ENCODE measurements at regions not wholly inside any gene's neighbourhood (a gene's known extent, or its start where the extent isn't known, plus 50 kb on each side); places are given as distances from the start of the nearest gene placed in this dataset.
"Not testable (repeated sequence)": the region's sequence is repeated elsewhere in the genome, so short reads cannot be mapped to it uniquely, and the experiment has no call there.

DNA sequence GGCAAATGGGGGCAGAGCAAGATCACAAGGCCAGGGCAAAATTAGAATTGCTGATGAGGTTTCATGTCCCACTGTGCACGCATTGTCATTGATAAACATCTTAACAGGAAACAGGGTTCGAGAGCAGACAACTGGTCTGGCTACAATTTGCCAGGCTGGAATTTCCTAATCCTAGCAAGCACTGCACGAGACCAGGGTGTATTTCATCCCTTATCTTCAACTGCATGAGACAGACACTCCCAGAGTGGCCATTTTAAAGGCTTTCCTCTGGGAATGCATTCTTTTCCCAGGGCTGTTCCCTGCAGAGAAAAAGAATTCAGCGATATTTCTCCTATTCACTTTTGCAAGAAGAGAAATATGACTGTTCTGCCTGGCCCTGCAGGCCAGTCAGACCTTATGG is 75.8 kb upstream of the C4orf54 start:
- not testable (repeated sequence) for TF ChIP-seq ZBTB21 (CRISPR knock-in tag; IDR thresholded peaks at IDR 0.05; ENCODE audit: borderline replicate concordance); RORB (CRISPR knock-in tag; IDR thresholded peaks at IDR 0.05); JAZF1 (CRISPR knock-in tag; IDR thresholded peaks at IDR 0.05); FOXP1 (CRISPR knock-in tag; IDR thresholded peaks at IDR 0.05; ENCODE audit: borderline replicate concordance); SMAD4 (CRISPR knock-in tag; IDR thresholded peaks at IDR 0.05); JUN (CRISPR knock-in tag; IDR thresholded peaks at IDR 0.05)
- TF ChIP-seq, protein P1, sequence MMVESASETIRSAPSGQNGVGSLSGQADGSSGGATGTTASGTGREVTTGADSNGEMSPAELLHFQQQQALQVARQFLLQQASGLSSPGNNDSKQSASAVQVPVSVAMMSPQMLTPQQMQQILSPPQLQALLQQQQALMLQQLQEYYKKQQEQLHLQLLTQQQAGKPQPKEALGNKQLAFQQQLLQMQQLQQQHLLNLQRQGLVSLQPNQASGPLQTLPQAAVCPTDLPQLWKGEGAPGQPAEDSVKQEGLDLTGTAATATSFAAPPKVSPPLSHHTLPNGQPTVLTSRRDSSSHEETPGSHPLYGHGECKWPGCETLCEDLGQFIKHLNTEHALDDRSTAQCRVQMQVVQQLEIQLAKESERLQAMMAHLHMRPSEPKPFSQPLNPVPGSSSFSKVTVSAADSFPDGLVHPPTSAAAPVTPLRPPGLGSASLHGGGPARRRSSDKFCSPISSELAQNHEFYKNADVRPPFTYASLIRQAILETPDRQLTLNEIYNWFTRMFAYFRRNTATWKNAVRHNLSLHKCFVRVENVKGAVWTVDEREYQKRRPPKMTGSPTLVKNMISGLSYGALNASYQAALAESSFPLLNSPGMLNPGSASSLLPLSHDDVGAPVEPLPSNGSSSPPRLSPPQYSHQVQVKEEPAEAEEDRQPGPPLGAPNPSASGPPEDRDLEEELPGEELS (CRISPR knock-in tag; IDR thresholded peaks at IDR 0.05) = not testable (repeated sequence)
- TF ChIP-seq, protein P2, sequence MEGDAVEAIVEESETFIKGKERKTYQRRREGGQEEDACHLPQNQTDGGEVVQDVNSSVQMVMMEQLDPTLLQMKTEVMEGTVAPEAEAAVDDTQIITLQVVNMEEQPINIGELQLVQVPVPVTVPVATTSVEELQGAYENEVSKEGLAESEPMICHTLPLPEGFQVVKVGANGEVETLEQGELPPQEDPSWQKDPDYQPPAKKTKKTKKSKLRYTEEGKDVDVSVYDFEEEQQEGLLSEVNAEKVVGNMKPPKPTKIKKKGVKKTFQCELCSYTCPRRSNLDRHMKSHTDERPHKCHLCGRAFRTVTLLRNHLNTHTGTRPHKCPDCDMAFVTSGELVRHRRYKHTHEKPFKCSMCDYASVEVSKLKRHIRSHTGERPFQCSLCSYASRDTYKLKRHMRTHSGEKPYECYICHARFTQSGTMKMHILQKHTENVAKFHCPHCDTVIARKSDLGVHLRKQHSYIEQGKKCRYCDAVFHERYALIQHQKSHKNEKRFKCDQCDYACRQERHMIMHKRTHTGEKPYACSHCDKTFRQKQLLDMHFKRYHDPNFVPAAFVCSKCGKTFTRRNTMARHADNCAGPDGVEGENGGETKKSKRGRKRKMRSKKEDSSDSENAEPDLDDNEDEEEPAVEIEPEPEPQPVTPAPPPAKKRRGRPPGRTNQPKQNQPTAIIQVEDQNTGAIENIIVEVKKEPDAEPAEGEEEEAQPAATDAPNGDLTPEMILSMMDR (IDR thresholded peaks at IDR 0.05) = not testable (repeated sequence)
- TF ChIP-seq, protein P3, sequence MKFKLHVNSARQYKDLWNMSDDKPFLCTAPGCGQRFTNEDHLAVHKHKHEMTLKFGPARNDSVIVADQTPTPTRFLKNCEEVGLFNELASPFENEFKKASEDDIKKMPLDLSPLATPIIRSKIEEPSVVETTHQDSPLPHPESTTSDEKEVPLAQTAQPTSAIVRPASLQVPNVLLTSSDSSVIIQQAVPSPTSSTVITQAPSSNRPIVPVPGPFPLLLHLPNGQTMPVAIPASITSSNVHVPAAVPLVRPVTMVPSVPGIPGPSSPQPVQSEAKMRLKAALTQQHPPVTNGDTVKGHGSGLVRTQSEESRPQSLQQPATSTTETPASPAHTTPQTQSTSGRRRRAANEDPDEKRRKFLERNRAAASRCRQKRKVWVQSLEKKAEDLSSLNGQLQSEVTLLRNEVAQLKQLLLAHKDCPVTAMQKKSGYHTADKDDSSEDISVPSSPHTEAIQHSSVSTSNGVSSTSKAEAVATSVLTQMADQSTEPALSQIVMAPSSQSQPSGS (CRISPR knock-in tag; IDR thresholded peaks at IDR 0.05; ENCODE audit: borderline replicate concordance, low read depth) = not testable (repeated sequence)
- TF ChIP-seq, protein P4, sequence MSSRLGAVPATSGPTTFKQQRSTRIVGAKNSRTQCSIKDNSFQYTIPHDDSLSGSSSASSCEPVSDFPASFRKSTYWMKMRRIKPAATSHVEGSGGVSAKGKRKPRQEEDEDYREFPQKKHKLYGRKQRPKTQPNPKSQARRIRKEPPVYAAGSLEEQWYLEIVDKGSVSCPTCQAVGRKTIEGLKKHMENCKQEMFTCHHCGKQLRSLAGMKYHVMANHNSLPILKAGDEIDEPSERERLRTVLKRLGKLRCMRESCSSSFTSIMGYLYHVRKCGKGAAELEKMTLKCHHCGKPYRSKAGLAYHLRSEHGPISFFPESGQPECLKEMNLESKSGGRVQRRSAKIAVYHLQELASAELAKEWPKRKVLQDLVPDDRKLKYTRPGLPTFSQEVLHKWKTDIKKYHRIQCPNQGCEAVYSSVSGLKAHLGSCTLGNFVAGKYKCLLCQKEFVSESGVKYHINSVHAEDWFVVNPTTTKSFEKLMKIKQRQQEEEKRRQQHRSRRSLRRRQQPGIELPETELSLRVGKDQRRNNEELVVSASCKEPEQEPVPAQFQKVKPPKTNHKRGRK (CRISPR knock-in tag; IDR thresholded peaks at IDR 0.05; ENCODE audit: borderline replicate concordance) = not testable (repeated sequence)
- TF ChIP-seq, protein P5, sequence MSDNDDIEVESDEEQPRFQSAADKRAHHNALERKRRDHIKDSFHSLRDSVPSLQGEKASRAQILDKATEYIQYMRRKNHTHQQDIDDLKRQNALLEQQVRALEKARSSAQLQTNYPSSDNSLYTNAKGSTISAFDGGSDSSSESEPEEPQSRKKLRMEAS (CRISPR knock-in tag; IDR thresholded peaks at IDR 0.05) = not testable (repeated sequence)
- TF ChIP-seq, protein P6, sequence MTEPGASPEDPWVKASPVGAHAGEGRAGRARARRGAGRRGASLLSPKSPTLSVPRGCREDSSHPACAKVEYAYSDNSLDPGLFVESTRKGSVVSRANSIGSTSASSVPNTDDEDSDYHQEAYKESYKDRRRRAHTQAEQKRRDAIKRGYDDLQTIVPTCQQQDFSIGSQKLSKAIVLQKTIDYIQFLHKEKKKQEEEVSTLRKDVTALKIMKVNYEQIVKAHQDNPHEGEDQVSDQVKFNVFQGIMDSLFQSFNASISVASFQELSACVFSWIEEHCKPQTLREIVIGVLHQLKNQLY (CRISPR knock-in tag; IDR thresholded peaks at IDR 0.05) = not testable (repeated sequence)
- TF ChIP-seq, protein P7, sequence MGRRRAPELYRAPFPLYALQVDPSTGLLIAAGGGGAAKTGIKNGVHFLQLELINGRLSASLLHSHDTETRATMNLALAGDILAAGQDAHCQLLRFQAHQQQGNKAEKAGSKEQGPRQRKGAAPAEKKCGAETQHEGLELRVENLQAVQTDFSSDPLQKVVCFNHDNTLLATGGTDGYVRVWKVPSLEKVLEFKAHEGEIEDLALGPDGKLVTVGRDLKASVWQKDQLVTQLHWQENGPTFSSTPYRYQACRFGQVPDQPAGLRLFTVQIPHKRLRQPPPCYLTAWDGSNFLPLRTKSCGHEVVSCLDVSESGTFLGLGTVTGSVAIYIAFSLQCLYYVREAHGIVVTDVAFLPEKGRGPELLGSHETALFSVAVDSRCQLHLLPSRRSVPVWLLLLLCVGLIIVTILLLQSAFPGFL (CRISPR knock-in tag; IDR thresholded peaks at IDR 0.05; ENCODE audit: borderline replicate concordance) = not testable (repeated sequence)
- TF ChIP-seq, protein P8, sequence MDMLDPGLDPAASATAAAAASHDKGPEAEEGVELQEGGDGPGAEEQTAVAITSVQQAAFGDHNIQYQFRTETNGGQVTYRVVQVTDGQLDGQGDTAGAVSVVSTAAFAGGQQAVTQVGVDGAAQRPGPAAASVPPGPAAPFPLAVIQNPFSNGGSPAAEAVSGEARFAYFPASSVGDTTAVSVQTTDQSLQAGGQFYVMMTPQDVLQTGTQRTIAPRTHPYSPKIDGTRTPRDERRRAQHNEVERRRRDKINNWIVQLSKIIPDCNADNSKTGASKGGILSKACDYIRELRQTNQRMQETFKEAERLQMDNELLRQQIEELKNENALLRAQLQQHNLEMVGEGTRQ (CRISPR knock-in tag; IDR thresholded peaks at IDR 0.05) = not testable (repeated sequence)
